GM13976 (cell line): ENCODE measurements at regions not wholly inside any gene's neighbourhood (a gene's known extent, or its start where the extent isn't known, plus 50 kb on each side); places are given as distances from the start of the nearest gene placed in this dataset.

Experiments
- DNase-seq: peaks from one replicate; pipeline ENCODE4 v3.0.0; 2012; ENCODE audit warnings: low spot score
- CTCF ChIP-seq: IDR thresholded peaks from 2 replicates; pipeline ENCODE4 v1.5.1; 2012; ENCODE audit warnings: borderline replicate concordance, mild to moderate bottlenecking; ENCODE audit not compliant: insufficient read depth; ENCODE audit errors: extremely low read depth, missing control alignments, control extremely low read depth
- in situ Hi-C: fragments of 300-500 bp; cut with MboI; formaldehyde crosslinking; loops from one replicate; pipeline ENCODE4 v1.12.0; 2022; ENCODE audit warnings: low sequenced_read_pairs, mixed read lengths, inconsistent platforms; ENCODE audit not compliant: unreplicated experiment

GRCh38 chr1:2885001-2885400, 83.5 kb upstream of the TTC34 start:
- no peak for TF ChIP-seq CTCF
- DNase-seq = no peak
- in situ Hi-C loops = no loop called here

- no peak for DNase-seq
- in situ Hi-C loops = no loop called here
- TF ChIP-seq CTCF = no peak
Measured at GRCh38 chr1:2886631-2887030, 85.1 kb upstream of the TTC34 start.

- in situ Hi-C loops = no loop called here
- no peak for DNase-seq
- no peak for TF ChIP-seq CTCF
Measured at GRCh38 chr1:2887941-2888855, 86.7 kb upstream of the TTC34 start.

- no peak for DNase-seq
- in situ Hi-C loops = no loop called here
- no peak for TF ChIP-seq CTCF
Measured at GRCh38 chr1:2890221-2890850, 88.8 kb upstream of the TTC34 start.

GRCh38 chr1:2891923-2892448, 90.5 kb upstream of the TTC34 start:
- TF ChIP-seq CTCF = no peak
- DNase-seq = no peak
- in situ Hi-C loops = no loop called here

- in situ Hi-C loops = no loop called here
- DNase-seq = no peak
- TF ChIP-seq CTCF = no peak
Measured at GRCh38 chr1:2893473-2894120, 92.1 kb upstream of the TTC34 start.
